Activated naive CD8-positive, alpha-beta T cell treated with anti-CD3 and anti-CD28 coated beads, Interleukin-2, amount 50 U/mL, for 24 hours (primary cell): ENCODE measurements at regions not wholly inside any gene's neighbourhood (a gene's known extent, or its start where the extent isn't known, plus 50 kb on each side); places are given as distances from the start of the nearest gene placed in this dataset.
"Not testable (repeated sequence)": the region's sequence is repeated elsewhere in the genome, so short reads cannot be mapped to it uniquely, and the experiment has no call there.

Source experiments
- ATAC-seq: fragments of 150-1000 bp; cut with Tn5 transposase; one replicate; pipeline ENCODE4 v1.10.0; 2021
- DNase-seq: peaks from one replicate; pipeline ENCODE4 v3.0.0; 2021
- H3K27ac Mint-ChIP-seq: one replicate; pipeline ENCODE4 v1.8.0; 2021; ENCODE audit warnings: mild to moderate bottlenecking, mixed read lengths
- H3K27me3 Mint-ChIP-seq: one replicate; pipeline ENCODE4 v1.8.0; 2021; ENCODE audit warnings: mixed read lengths
- H3K36me3 Mint-ChIP-seq: one replicate; pipeline ENCODE4 v1.8.0; 2021; ENCODE audit warnings: low read depth, mixed read lengths
- H3K4me1 Mint-ChIP-seq: one replicate; pipeline ENCODE4 v1.8.0; 2021; ENCODE audit warnings: mixed read lengths
- H3K4me3 Mint-ChIP-seq: one replicate; pipeline ENCODE4 v1.8.0; 2021; ENCODE audit warnings: mild to moderate bottlenecking, moderate library complexity, mixed read lengths
- H3K9me3 Mint-ChIP-seq: one replicate; pipeline ENCODE4 v1.8.0; 2021; ENCODE audit warnings: mixed read lengths

DNA sequence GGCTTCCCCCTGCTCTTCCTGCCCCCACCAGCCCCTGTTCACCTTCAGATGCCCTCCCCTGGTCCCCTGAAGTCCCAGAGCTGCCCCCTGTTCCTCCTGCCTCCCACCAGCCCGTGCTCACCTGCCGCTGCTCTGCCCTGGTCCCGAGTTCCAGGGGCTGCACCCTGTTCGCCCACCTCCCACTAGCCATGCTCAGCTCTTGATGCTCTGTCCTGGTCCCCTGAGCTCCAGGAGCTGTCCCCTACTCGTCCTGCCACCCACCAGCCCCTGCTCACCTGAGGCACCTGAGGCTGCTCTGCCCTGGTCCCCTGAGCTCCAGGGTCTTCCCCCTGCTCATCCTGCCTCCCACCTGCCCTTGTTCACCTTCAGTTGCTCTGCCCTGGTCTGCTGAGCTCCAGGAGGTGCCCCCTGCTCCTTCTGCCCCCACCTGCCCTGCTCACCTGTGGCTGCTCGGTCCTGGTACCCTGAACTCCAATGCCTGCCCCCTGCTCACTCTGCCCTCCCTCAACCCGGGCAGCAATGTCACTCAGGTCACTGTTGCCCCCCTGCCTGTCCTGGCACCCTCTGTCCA, 120.4 kb downstream of the TMEM121 start:
- not testable (repeated sequence) for H3K36me3 Mint-ChIP-seq, H3K27ac Mint-ChIP-seq, ATAC-seq, DNase-seq, H3K4me1 Mint-ChIP-seq, H3K9me3 Mint-ChIP-seq, H3K27me3 Mint-ChIP-seq
- H3K4me3 Mint-ChIP-seq = peak overlapping the region; percentile 6

DNA sequence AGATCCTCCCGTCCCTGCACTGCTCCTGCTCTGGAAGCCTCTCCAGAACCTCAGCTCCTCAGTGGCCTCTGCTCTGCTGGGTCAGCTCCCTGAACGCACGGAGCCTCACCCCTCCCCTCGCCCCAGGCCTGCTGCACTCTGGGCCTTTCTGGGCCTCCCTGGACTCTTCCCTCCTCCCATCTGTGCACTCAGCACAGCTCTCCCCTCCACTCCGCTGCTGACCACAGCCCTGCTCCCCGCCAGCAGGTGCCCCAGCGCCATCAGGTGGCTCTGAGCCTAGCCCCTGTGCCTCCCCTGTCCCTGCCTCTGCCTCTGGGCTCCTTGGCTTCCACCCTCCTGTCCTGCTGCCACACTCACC, 121.0 kb downstream of the TMEM121 start:
- not testable (repeated sequence) for H3K27me3 Mint-ChIP-seq, H3K27ac Mint-ChIP-seq, DNase-seq, H3K9me3 Mint-ChIP-seq, H3K4me1 Mint-ChIP-seq, H3K4me3 Mint-ChIP-seq, H3K36me3 Mint-ChIP-seq
- ATAC-seq = peak; percentile 12

DNA sequence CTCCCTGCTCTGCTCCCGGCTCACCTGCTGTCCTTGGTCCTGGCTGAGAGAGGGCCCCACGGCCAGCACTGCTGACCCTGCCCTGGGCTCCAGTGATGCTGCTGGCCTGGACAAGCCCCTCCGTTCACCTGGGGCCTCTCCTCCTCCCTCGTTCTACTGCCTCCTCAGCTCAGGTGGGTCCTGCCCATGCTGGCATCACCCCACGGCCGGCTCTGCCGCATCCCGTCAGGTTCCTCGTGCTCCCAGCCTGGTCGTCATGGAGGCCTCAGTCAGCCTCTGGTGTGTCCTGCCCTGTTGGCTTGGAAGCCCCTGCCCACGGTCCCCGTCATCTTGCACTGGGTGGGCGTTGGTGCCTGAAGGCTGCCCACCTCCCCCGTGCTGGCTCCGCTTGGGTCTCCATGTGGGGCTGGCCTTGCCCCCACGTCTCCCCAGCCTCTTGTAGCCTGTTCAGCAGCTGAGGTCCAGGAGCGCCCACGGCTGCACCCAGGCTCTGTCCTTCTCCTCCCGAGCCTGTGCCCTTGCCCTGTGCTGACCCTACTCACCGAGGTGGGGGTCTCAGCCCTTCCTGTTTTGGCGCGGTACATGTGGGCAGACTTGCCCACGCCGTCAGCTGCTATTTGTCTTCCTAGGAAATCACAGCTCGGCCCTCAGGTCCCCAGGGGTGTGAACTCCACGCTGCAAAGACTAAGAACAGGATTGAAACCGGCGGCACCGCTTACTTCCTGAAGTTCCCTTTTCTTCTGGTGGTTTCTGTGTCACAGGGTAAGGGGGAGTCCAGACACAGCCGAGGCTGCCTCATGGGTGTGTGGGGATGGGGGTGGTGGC, 121.6 kb downstream of the TMEM121 start:
- H3K4me1 Mint-ChIP-seq = peaks cover 3% of the 10 kb centered on the region
- H3K9me3 Mint-ChIP-seq = no peaks in the 10 kb centered on the region
- DNase-seq (no peak), ATAC-seq (peak; percentile 14)
- H3K27me3 Mint-ChIP-seq = peaks cover 3% of the 10 kb centered on the region
- H3K4me3 Mint-ChIP-seq = peak overlapping the region; percentile 68
- H3K27ac Mint-ChIP-seq = no peak overlapping the region
- no peaks in the 10 kb centered on the region for H3K36me3 Mint-ChIP-seq

DNA sequence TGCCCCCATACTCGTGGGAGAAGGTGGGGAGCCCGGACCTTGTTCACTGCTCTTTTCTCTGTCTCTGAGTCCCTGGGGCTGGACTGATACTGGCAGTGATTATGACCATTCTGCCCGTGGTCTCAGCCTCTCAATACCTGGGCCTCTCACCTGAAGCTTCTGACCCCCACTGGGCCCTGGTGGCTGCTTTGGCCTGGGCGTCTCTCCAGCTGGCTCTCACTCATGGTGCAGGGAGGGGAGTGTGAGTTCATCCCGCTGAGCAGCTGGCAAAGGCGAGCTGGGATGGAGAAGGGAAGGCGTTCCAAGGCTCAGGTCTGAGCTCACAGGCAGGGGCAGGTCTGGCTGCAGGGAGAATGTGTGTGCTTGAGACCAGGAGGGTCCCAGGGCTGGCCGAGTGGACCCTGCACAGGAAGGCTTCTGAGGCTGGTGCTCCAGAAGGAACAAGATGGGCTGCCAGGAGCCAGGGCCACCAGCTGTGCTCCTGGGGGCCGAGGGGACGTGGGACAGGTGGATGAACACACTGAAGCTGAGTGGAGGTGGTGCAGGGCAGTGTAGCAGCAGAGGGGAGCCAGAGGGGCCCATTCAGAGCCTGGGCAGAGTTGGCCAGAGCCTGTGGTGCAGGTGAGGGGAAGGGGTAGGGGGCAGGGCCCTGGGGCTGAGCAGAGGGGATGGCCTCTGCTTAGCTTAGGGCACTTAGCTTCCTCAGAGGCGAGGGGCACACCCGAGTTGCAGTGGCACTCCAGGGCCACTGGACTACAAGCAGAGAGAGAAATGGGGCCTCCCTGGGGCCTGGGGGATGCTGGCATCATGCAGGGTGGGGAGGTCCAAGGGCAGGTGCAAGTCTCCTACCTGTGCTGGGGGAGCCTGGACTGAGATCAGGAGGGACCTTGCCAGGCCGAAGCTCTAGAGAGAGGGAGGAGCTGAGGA, 122.5 kb downstream of the TMEM121 start:
- H3K9me3 Mint-ChIP-seq, H3K27ac Mint-ChIP-seq, ATAC-seq, H3K27me3 Mint-ChIP-seq, DNase-seq, H3K4me1 Mint-ChIP-seq, H3K36me3 Mint-ChIP-seq, H3K4me3 Mint-ChIP-seq: not testable (repeated sequence)

DNA sequence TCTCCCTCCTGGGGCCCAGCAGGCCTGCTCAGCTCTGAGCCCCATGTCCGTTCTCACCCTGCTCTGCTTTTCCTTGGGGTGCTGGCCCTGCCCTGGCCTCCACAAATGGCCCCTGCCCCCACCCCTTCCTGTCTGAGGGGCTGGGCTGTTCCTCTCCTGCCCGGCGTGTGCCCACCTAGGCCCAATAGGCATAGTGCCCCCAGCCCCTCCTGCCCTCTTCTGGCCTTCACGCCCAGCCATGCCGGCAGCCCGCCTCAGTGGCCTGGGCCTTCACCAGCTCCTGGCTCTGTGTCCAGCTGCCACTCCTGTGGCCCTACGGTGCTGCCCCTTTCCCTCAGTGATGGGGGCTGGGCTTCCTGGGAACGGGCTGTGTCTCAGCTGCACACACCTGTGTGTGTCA, 125.9 kb downstream of the TMEM121 start:
- H3K9me3 Mint-ChIP-seq, DNase-seq, H3K4me1 Mint-ChIP-seq, H3K36me3 Mint-ChIP-seq, H3K27ac Mint-ChIP-seq, H3K27me3 Mint-ChIP-seq, ATAC-seq, H3K4me3 Mint-ChIP-seq: not testable (repeated sequence)

DNA sequence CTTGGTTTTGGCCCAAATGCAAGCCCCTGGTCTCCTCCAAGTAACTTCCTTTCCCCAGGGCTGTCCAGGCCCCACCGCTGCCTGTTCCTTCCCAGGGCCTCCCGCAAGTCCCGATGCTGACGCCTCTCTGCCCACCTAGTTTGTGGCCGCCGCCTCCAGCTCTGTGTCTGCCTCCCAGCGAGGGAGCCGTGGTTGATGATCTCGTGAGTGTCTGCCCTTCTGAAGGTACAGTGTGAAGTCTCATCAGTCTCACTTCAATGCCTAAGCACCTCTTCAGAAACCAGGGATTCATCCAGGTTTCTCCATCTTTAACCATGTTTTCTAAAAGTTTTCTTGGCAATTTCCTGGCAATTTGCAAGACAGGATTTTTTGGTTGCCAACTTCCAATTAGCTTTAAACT, 127.5 kb downstream of the TMEM121 start:
- not testable (repeated sequence) for H3K4me3 Mint-ChIP-seq, DNase-seq, H3K36me3 Mint-ChIP-seq, H3K4me1 Mint-ChIP-seq, H3K27ac Mint-ChIP-seq, ATAC-seq, H3K9me3 Mint-ChIP-seq, H3K27me3 Mint-ChIP-seq

DNA sequence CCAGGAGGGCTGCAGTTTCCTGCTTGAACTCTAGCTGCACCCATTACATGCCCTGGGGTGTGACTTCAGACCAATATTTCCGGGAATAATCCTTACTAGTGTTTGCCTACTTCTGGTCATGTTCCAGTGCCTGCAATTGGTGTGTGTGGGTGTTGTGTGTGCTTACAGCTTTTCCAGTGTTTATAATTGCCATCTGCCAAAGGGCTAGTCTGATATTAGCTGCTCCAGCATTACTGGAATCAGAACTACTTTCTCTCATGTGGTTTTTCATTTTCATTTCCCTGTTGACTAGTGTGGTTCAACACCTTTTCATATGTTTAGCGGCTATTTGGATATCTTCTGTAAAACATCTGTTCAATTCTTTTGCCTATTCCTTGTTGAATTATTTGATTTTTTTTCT, 132.9 kb downstream of the TMEM121 start:
- H3K9me3 Mint-ChIP-seq = peaks cover 29% of the 10 kb centered on the region
- DNase-seq, H3K27me3 Mint-ChIP-seq, ATAC-seq, H3K4me3 Mint-ChIP-seq, H3K4me1 Mint-ChIP-seq, H3K36me3 Mint-ChIP-seq, H3K27ac Mint-ChIP-seq: not testable (repeated sequence)

DNA sequence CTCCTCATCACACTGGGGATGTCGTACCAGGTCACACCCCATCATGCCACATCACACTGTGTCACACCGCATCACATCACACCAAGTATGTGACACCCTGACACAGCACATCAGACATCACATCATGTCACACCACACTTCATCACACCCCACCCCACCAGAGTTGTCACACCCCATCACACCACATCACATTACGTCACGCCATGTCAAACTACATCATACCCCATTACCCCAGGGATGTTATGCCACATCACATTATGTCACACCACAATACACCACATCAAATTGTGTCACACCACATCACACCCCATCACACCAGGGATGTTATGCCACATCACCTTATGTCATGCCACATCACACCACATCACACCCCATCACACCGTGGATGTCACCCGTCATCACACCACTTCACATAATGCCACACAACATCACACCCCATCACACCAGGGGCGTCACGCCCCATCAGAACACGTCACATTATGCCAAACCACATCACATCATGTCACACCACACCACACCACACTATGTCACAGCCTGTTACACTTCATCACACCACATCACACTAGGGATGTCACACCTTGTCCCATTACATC, 133.6 kb downstream of the TMEM121 start:
- Mint-ChIP-seq H3K9me3 (peaks cover 29% of the 10 kb centered on the region), H3K27me3 (no peaks in the 10 kb centered on the region), H3K36me3 (peaks cover 2% of the 10 kb centered on the region), H3K4me1 (no peaks in the 10 kb centered on the region), H3K27ac (no peak overlapping the region), H3K4me3 (no peak overlapping the region)
- DNase-seq (no peak), ATAC-seq (no peak)

DNA sequence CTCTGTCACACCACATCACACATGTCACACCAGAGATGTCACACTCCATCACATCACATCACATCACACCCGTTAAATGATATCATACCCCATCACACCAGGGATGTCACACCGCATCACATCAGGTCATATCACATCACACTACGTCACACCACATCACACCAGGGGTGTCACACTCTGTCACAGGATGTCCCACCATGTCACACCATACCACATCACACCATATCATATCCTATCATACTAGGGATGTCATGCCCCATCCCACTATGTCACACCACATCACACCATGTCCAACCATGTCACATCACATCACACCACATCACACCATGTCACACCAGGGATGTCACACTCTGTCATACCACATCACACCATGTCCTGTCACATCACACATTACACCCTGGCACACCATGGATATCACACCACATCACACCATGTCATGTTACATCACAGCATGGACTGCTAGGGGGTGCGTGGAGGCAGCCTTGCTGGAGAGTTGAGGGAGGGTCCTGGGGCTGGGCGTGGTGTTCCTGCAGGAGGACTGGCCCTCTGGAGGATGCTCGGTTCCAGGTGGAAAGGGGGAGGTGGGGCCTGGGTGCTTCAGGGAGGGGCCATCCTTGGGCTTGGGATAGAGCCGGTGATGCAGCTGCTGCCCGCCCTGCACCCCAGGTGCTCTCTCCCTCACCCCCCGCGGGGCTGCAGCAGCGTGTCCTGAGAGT, 134.6 kb downstream of the TMEM121 start:
- Mint-ChIP-seq H3K27ac (no peak overlapping the region), H3K4me1 (no peaks in the 10 kb centered on the region), H3K9me3 (peaks cover 29% of the 10 kb centered on the region), H3K36me3 (peaks cover 2% of the 10 kb centered on the region), H3K27me3 (no peaks in the 10 kb centered on the region), H3K4me3 (no peak overlapping the region)
- no peak for DNase-seq
- ATAC-seq = no peak

DNA sequence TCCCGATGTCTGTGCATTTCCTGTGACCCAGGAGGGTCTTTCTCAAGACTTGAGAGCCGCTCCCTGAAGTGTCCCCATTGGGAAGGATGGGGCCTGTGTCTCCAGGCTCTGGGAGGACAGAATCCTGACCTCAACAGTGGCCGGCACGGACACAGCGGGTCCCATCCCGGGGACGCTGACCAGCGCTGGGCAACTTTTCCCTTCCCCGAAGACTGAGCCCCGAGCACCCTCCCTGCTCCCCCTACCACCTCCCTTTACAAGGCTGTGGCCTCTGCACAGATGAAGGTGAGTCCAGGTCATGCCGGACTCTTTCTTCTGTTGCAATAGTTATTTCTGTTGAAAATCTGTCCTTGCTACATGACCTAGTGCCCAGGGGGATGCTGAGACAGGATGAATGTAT, 135.7 kb downstream of the TMEM121 start:
- ATAC-seq, H3K4me3 Mint-ChIP-seq, H3K4me1 Mint-ChIP-seq, H3K36me3 Mint-ChIP-seq, H3K27ac Mint-ChIP-seq, DNase-seq, H3K27me3 Mint-ChIP-seq: not testable (repeated sequence)
- peaks cover 29% of the 10 kb centered on the region for H3K9me3 Mint-ChIP-seq

DNA sequence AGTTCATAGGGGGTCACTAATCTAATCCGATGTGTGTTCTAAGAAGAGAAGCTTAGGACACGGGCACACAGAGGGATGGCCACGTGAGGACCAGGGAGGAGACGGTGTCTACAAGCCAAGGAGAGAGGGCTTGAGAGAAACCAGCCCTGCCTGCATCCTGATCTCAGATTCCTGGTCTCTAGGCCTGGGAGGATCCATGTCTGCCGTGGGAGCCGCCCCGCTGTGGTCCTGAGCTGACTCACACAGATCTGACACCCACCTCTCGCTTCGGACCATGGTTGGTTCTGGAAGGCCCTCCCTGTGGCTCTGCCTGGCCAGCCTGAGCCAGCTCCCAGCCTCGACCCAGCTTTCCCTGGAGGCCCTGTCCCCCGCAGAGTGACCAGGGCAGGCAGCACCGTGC, 136.2 kb downstream of the TMEM121 start:
- ATAC-seq, H3K4me1 Mint-ChIP-seq, DNase-seq, H3K36me3 Mint-ChIP-seq, H3K27me3 Mint-ChIP-seq, H3K4me3 Mint-ChIP-seq, H3K27ac Mint-ChIP-seq: not testable (repeated sequence)
- H3K9me3 Mint-ChIP-seq = peaks cover 29% of the 10 kb centered on the region

DNA sequence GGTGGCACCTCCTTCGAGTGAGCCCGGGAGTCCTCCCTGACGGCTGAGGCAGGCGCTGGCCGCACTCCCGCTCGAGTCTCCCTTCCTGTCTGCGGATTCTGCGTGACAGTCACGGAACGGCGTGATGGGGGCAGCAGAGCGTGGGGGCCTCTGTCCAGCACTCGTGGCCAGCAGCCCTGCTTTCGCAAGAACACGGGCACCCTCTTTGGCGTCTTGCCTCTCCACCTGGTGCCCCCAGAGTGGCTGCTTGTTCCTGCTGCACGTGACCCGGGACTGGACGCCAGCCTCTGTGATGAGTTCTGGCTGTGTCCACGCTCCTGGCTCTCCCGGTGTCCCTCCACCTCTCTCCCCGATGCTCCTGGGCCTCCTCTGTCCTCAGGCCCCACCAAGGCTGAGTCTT, 136.9 kb downstream of the TMEM121 start:
- H3K4me1 Mint-ChIP-seq, DNase-seq, H3K4me3 Mint-ChIP-seq, H3K36me3 Mint-ChIP-seq, H3K27ac Mint-ChIP-seq, H3K27me3 Mint-ChIP-seq, ATAC-seq: not testable (repeated sequence)
- H3K9me3 Mint-ChIP-seq = peaks cover 26% of the 10 kb centered on the region

DNA sequence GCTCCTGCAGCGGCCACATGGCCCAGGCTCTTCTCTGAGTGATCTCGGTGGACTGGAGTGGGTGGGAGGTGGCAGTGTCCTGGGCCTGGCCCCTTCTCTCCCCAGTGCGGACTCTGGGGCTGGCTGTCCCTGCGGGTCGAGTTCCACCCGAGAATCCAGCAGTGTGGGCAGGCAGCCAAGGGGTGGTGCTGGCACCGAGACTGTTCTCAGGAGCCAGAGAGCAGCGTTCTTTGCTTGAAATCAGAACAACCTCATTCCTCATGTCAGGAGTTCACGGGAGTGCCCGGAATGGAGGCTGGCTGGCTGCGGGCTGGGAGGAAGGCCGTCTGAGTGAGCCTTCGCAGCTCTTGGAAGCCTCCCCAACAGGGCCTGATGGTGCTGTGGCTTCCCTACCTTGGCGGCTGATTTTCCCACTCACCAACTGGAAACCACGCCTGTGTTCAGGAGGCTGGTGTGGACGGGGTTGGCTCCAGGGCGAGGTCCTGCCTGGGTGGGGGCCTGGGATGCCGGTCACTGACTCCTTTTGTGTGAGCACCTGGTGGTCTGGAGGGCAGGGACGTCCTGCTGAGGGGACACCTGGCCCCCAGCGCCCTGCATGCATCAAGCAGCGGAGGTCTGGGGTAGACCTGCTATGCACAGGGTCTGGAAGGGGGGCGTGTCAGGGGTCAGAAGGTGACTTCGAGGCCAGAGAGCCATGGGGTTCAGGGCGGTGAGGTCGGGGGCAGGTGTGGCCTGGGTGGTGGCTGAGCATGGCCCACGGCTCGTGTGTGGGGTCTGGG, 137.6 kb downstream of the TMEM121 start:
- not testable (repeated sequence) for ATAC-seq, H3K36me3 Mint-ChIP-seq, H3K27ac Mint-ChIP-seq, H3K4me3 Mint-ChIP-seq, H3K4me1 Mint-ChIP-seq, H3K27me3 Mint-ChIP-seq, DNase-seq
- H3K9me3 Mint-ChIP-seq = peaks cover 19% of the 10 kb centered on the region
